Left renal cortex interstitium (tissue), 4 donors: ENCODE measurements at regions not wholly inside any gene's neighbourhood (a gene's known extent, or its start where the extent isn't known, plus 50 kb on each side); places are given as distances from the start of the nearest gene placed in this dataset.

Experiments used
- DNase-seq, 4 donors: peaks; one replicate each; pipeline ENCODE4 v3.0.0-alpha.2; 2013; ENCODE audit warnings: low read depth in 4 of 4, low spot score in 2 of 4, missing footprints in 1 of 4

- no peak for DNase-seq
Measured at GRCh38 chr16:72424757-72425156, 252.8 kb upstream of the PMFBP1 start.

- no peak for DNase-seq
Measured at GRCh38 chr16:72422308-72422897, 250.4 kb upstream of the PMFBP1 start.

GRCh38 chr16:72419638-72420037 is 247.7 kb upstream of the PMFBP1 start:
- DNase-seq = no peak

- no peak for DNase-seq
Measured at GRCh38 chr16:72415379-72415778, 243.4 kb upstream of the PMFBP1 start.

GRCh38 chr16:72410492-72410891 is 238.5 kb upstream of the PMFBP1 start:
- DNase-seq = no peak

- no peak for DNase-seq
Measured at GRCh38 chr16:72409423-72409822, 237.5 kb upstream of the PMFBP1 start.

GRCh38 chr16:72406390-72406789 is 234.4 kb upstream of the PMFBP1 start:
- DNase-seq = no peak

- no peak for DNase-seq
Measured at GRCh38 chr16:72404299-72404698, 232.3 kb upstream of the PMFBP1 start.

- DNase-seq = no peak
Measured at GRCh38 chr16:72401084-72401361, 229.1 kb upstream of the PMFBP1 start.

- peak in 3 of 4 donors; percentile 20 to 46 (median 37) for DNase-seq
Measured at GRCh38 chr16:72400257-72401083, 228.5 kb upstream of the PMFBP1 start.

GRCh38 chr16:72399811-72400210 is 227.9 kb upstream of the PMFBP1 start:
- DNase-seq = no peak

- DNase-seq = no peak
Measured at GRCh38 chr16:72397876-72398275, 225.9 kb upstream of the PMFBP1 start.

- DNase-seq = no peak
Measured at GRCh38 chr16:72394526-72394925, 222.6 kb upstream of the PMFBP1 start.

- no peak for DNase-seq
Measured at GRCh38 chr16:72389791-72390190, 217.8 kb upstream of the PMFBP1 start.

- no peak for DNase-seq
Measured at GRCh38 chr16:72388007-72388406, 216.1 kb upstream of the PMFBP1 start.

GRCh38 chr16:72384651-72385050 is 212.7 kb upstream of the PMFBP1 start:
- no peak for DNase-seq

- DNase-seq = no peak
Measured at GRCh38 chr16:72380283-72380682, 208.3 kb upstream of the PMFBP1 start.

GRCh38 chr16:72373201-72373600 is 201.2 kb upstream of the PMFBP1 start:
- DNase-seq = no peak

GRCh38 chr16:72372087-72373045 is 200.4 kb upstream of the PMFBP1 start:
- DNase-seq = peak; percentile 5 to 36 (median 16)

- peak; percentile 47 to 71 (median 56) for DNase-seq
Measured at GRCh38 chr16:72371307-72372086, 199.5 kb upstream of the PMFBP1 start.

- no peak for DNase-seq
Measured at GRCh38 chr16:72369274-72369673, 197.3 kb upstream of the PMFBP1 start.
